K562 (cell line): ENCODE measurements at regions not wholly inside any gene's neighbourhood (a gene's known extent, or its start where the extent isn't known, plus 50 kb on each side); places are given as distances from the start of the nearest gene placed in this dataset.

ENCODE experiments used
- ATAC-seq: fragments of 200-7000 bp; cut with Tn5 transposase; 3 replicates; pipeline ENCODE4 v1.9.1; 2020; ENCODE audit warnings: moderate library complexity
- BruUV-seq: library from RNA; stranded (reverse); fragments of 400-500 nt; replicated peaks from 2 replicates; lab custom pipeline; 2021; lab: Mats Ljungman, UMichigan
- CTCF ChIA-PET: fragments of 300-600 bp; formaldehyde crosslinking; extraction: SDS; loops from one replicate; lab custom pipeline; 2021; ENCODE audit warnings: low intra/inter-chr PET ratio; lab: Yijun Ruan, JAX
- POLR2A ChIA-PET: fragments of 300-600, 350-650 bp; sonication (Branson Sonifier 250); formaldehyde crosslinking; extraction: SDS; loops from one replicate; lab custom pipeline; 2021; ENCODE audit warnings: antibody characterized with exemption, inconsistent platforms; lab: Yijun Ruan, JAX
- DNase-seq, 4 experiments: peaks; one replicate each; pipeline versions ENCODE4 v3.0.0 to v3.0.0-alpha.2; 2011 to 2018; ENCODE audit warnings: low spot score in 3 of 4, mixed read lengths in 3 of 4; ENCODE audit errors: extremely low read depth in 1 of 4
- FAIRE-seq: peaks from 2 replicates; lab custom pipeline; 2011; peaks lifted over from hg19 to GRCh38; lab: Jason Lieb, UNC
- H2AFZ ChIP-seq: 2 replicates; pipeline ENCODE4 v1.6.0; 2011; ENCODE audit warnings: low read depth, low read length, control low read depth, inconsistent platforms
- H3K27ac ChIP-seq: fragments of 200-600 bp; 3 replicates; pipeline ENCODE4 v1.8.0; 2011; ENCODE audit warnings: low read depth, mild to moderate bottlenecking, control low read depth, inconsistent platforms, low read length, moderate library complexity, mixed read lengths; ENCODE audit errors: extremely low read depth
- H3K27me3 ChIP-seq, 2 experiments: fragments of 300-600 bp in 1 of 2; 2 replicates in 1 of 2; 3 replicates in 1 of 2; pipeline versions ENCODE4 v1.6.0 to v1.8.0; 2011; ENCODE audit warnings: inconsistent platforms in 2 of 2, low read length in 2 of 2, mild to moderate bottlenecking in 1 of 2, mixed read lengths in 1 of 2, moderate library complexity in 1 of 2; ENCODE audit not compliant: control insufficient read depth in 2 of 2, insufficient read depth in 2 of 2
- H3K36me3 ChIP-seq: fragments of 300-600 bp; 3 replicates; pipeline ENCODE4 v1.8.0; 2011; ENCODE audit warnings: mild to moderate bottlenecking, low read length, inconsistent platforms; ENCODE audit not compliant: control insufficient read depth, insufficient read depth
- H3K4me1 ChIP-seq, 2 experiments: fragments of 200-600 bp in 1 of 2; replicated peaks in 1 of 2; 2 replicates in 1 of 2; 3 replicates in 1 of 2; pipeline versions ENCODE4 v1.5.1 to v1.8.0; 2011; ENCODE audit warnings: inconsistent platforms in 2 of 2, low read length in 2 of 2, mild to moderate bottlenecking in 1 of 2, mixed read lengths in 1 of 2, moderate library complexity in 1 of 2; ENCODE audit not compliant: control insufficient read depth in 2 of 2, insufficient read depth in 2 of 2
- H3K4me2 ChIP-seq: 2 replicates; pipeline ENCODE4 v1.6.1; 2011; ENCODE audit warnings: low read length, control low read depth, inconsistent platforms, mixed read lengths; ENCODE audit not compliant: insufficient read depth
- H3K4me3 ChIP-seq: fragments of 200-600 bp; sonication (generic), shearing (Covaris generic); 2 replicates; pipeline ENCODE4 v1.5.1; 2016; ENCODE audit warnings: control low read depth, inconsistent platforms
- H3K79me2 ChIP-seq: fragments of 200-600 bp; 3 replicates; pipeline ENCODE4 v1.8.0; 2011; ENCODE audit warnings: low read length, inconsistent platforms; ENCODE audit not compliant: control insufficient read depth, insufficient read depth
- H3K9ac ChIP-seq, 2 experiments: 2 replicates each; pipeline versions ENCODE4 v1.6.0 to v1.6.1; 2011; ENCODE audit warnings: low read depth in 2 of 2, low read length in 2 of 2, control low read depth in 1 of 2, inconsistent platforms in 1 of 2, mild to moderate bottlenecking in 1 of 2, mixed read lengths in 1 of 2; ENCODE audit not compliant: insufficient read depth in 1 of 2
- H3K9me1 ChIP-seq: one replicate; pipeline ENCODE4 v1.6.0; 2011; ENCODE audit warnings: inconsistent platforms, mild to moderate bottlenecking, low read length, moderate library complexity; ENCODE audit not compliant: control insufficient read depth, insufficient read depth
- H3K9me3 ChIP-seq: replicated peaks from 2 replicates; pipeline ENCODE4 v1.5.1; 2011; ENCODE audit warnings: low read depth, low read length, inconsistent platforms; ENCODE audit not compliant: control insufficient read depth, insufficient read depth
- H4K20me1 ChIP-seq: replicated peaks from 2 replicates; pipeline ENCODE4 v1.6.1; 2011; ENCODE audit warnings: low read length, inconsistent platforms, mixed read lengths; ENCODE audit not compliant: control insufficient read depth, insufficient read depth
- HBP1 ChIP-seq: fragments of 450-650 bp; formaldehyde crosslinking; IDR thresholded peaks from 2 replicates; pipeline ENCODE4 v1.4.0; 2022; ENCODE audit warnings: missing genetic modification characterization
- HDAC2 ChIP-seq: fragments of 450-650 bp; IDR thresholded peaks from 2 replicates; pipeline ENCODE4 v1.6.1; 2016; ENCODE audit warnings: mild to moderate bottlenecking
- NRF1 ChIP-seq, 2 experiments: fragments of 450-650 bp; IDR thresholded peaks in 1 of 2; conservative IDR thresholded peaks in 1 of 2; 2 replicates each; pipeline ENCODE4 v1.6.1; 2014; ENCODE audit warnings: mild to moderate bottlenecking in 2 of 2
- POLR2H ChIP-seq: IDR thresholded peaks from 2 replicates; pipeline ENCODE4 v1.6.1; 2016; ENCODE audit warnings: missing genetic modification characterization, low read depth, mild to moderate bottlenecking, control low read depth, missing compliant biosample characterization, moderate library complexity
- STAT5A ChIP-seq: IDR thresholded peaks from 2 replicates; pipeline ENCODE4 v1.6.1; 2012; ENCODE audit warnings: low read length, inconsistent platforms, borderline replicate concordance
- THAP12 ChIP-seq: fragments of 250-450 bp; sonication (Bioruptor Pico); IDR thresholded peaks from 2 replicates; pipeline ENCODE4 v1.9.0; 2021; ENCODE audit warnings: mild to moderate bottlenecking, inconsistent platforms
- WGBS: fragments of 100-300 bp; shearing (Covaris generic); methylation state at CpG from one replicate; pipeline ENCODE4 v1.1.6; 2016; ENCODE audit warnings: low coverage, mixed read lengths; ENCODE audit not compliant: insufficient coverage; ENCODE audit errors: missing lambda C conversion rate; 5-methylcytosine and 5-hydroxymethylcytosine counted together
- in situ Hi-C: fragments of 300-500 bp; cut with MboI; formaldehyde crosslinking; loops from 4 replicates; pipeline ENCODE4 v1.15.0; 2018; ENCODE audit warnings: inconsistent platforms, mixed read lengths
- intact Hi-C: fragments of 100-400 bp; cut with micrococcal nuclease; formaldehyde crosslinking; loops from 2 replicates; pipeline ENCODE4 v1.14.2; 2022
- TF ChIP-seq, protein P1 (sequence below): fragments of 250-450 bp; sonication (Bioruptor Pico); IDR thresholded peaks from 2 replicates; pipeline ENCODE4 v1.4.0; 2020
- TF ChIP-seq, protein P2 (sequence below): fragments of 450-650 bp; formaldehyde crosslinking; conservative IDR thresholded peaks from 2 replicates; pipeline ENCODE4 v1.4.0; 2022; ENCODE audit warnings: mild to moderate bottlenecking, missing genetic modification characterization

DNA sequence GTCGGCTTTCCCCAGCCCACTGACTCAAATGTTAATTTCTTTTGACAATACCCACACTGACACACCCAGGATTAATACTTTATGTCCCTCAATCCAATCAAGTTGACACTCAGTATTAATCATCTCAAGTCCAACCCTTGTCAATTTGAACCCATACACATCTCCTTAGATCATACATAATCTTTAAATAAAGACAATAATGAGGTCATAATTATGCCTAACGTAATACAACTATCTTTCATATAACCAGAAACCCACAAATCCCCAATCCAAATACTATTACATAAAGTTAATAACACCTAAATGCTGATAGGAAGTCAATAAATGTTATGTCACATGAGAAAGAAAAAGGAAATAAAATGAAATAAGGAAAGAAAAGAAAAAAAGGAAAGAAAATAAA is 934.2 kb downstream of the CDH9 start:
- no peaks in the 10 kb centered on the region for H4K20me1 ChIP-seq
- no peaks in the 10 kb centered on the region for H3K4me1 ChIP-seq
- no peaks in the 10 kb centered on the region for H3K36me3 ChIP-seq
- CTCF ChIA-PET = no interaction called here
- no peak overlapping the region for H2AFZ ChIP-seq
- no peaks in the 10 kb centered on the region for H3K79me2 ChIP-seq
- DNase-seq (no peak), FAIRE-seq (no peak)
- no peaks in the 10 kb centered on the region for H3K9me3 ChIP-seq
- no peaks in the 10 kb centered on the region for H3K9me1 ChIP-seq
- in situ Hi-C loops = no loop called here
- no peak overlapping the region for H3K9ac ChIP-seq
- BruUV-seq = no TSS peak
- 0% methylated on average over 2 of the region's 2 CpGs for WGBS
- H3K27ac ChIP-seq = no peak overlapping the region
- TF ChIP-seq HDAC2 (no peak), HBP1 (CRISPR knock-in tag) (no peak), THAP12 (CRISPR knock-in tag) (no peak), STAT5A (no peak), POLR2H (tag) (no peak), NRF1 (conservative IDR thresholded peaks at IDR 0.05 in 1 of 2, IDR thresholded peaks at IDR 0.05 in 1 of 2) (no peak)
- TF ChIP-seq, protein P1, sequence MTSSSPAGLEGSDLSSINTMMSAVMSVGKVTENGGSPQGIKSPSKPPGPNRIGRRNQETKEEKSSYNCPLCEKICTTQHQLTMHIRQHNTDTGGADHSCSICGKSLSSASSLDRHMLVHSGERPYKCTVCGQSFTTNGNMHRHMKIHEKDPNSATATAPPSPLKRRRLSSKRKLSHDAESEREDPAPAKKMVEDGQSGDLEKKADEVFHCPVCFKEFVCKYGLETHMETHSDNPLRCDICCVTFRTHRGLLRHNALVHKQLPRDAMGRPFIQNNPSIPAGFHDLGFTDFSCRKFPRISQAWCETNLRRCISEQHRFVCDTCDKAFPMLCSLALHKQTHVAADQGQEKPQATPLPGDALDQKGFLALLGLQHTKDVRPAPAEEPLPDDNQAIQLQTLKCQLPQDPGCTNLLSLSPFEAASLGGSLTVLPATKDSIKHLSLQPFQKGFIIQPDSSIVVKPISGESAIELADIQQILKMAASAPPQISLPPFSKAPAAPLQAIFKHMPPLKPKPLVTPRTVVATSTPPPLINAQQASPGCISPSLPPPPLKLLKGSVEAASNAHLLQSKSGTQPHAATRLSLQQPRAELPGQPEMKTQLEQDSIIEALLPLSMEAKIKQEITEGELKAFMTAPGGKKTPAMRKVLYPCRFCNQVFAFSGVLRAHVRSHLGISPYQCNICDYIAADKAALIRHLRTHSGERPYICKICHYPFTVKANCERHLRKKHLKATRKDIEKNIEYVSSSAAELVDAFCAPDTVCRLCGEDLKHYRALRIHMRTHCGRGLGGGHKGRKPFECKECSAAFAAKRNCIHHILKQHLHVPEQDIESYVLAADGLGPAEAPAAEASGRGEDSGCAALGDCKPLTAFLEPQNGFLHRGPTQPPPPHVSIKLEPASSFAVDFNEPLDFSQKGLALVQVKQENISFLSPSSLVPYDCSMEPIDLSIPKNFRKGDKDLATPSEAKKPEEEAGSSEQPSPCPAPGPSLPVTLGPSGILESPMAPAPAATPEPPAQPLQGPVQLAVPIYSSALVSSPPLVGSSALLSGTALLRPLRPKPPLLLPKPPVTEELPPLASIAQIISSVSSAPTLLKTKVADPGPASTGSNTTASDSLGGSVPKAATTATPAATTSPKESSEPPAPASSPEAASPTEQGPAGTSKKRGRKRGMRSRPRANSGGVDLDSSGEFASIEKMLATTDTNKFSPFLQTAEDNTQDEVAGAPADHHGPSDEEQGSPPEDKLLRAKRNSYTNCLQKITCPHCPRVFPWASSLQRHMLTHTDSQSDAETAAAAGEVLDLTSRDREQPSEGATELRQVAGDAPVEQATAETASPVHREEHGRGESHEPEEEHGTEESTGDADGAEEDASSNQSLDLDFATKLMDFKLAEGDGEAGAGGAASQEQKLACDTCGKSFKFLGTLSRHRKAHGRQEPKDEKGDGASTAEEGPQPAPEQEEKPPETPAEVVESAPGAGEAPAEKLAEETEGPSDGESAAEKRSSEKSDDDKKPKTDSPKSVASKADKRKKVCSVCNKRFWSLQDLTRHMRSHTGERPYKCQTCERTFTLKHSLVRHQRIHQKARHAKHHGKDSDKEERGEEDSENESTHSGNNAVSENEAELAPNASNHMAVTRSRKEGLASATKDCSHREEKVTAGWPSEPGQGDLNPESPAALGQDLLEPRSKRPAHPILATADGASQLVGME (CRISPR knock-in tag) = no peak
- TF ChIP-seq, protein P2, sequence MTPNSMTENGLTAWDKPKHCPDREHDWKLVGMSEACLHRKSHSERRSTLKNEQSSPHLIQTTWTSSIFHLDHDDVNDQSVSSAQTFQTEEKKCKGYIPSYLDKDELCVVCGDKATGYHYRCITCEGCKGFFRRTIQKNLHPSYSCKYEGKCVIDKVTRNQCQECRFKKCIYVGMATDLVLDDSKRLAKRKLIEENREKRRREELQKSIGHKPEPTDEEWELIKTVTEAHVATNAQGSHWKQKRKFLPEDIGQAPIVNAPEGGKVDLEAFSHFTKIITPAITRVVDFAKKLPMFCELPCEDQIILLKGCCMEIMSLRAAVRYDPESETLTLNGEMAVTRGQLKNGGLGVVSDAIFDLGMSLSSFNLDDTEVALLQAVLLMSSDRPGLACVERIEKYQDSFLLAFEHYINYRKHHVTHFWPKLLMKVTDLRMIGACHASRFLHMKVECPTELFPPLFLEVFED (CRISPR knock-in tag) = no peak
- TF ChIP-seq, all 486 proteins: peak for 0
- Histone ChIP-seq H3K4me3 (no peak overlapping the region), H3K4me2 (no peak overlapping the region), H3K27me3 (no peaks in the 10 kb centered on the region)
- intact Hi-C loops = no loop called here
- no peak for ATAC-seq
- POLR2A ChIA-PET = no interaction called here
